Esophagus squamous epithelium (tissue), 4 donors: ENCODE measurements at regions not wholly inside any gene's neighbourhood (a gene's known extent, or its start where the extent isn't known, plus 50 kb on each side); places are given as distances from the start of the nearest gene placed in this dataset.

ENCODE experiments used
- POLR2A ChIP-seq, 4 donors: fragments of 450-650 bp; IDR thresholded peaks; one replicate each; pipeline ENCODE4 v1.6.1; 2017; ENCODE audit warnings: antibody characterized with exemption in 4 of 4, mild to moderate bottlenecking in 4 of 4, moderate library complexity in 3 of 4
- TF ChIP-seq, protein P1 (sequence below), 6 experiments: fragments of 450-650 bp in 4 of 6; fragments of 200-600 bp in 2 of 6; sonication (generic) in 2 of 6; IDR thresholded peaks; one replicate each; pipeline ENCODE4 v1.5.1; 2016 to 2019; ENCODE audit warnings: antibody characterized with exemption in 6 of 6, mild to moderate bottlenecking in 4 of 6, moderate library complexity in 4 of 6

DNA sequence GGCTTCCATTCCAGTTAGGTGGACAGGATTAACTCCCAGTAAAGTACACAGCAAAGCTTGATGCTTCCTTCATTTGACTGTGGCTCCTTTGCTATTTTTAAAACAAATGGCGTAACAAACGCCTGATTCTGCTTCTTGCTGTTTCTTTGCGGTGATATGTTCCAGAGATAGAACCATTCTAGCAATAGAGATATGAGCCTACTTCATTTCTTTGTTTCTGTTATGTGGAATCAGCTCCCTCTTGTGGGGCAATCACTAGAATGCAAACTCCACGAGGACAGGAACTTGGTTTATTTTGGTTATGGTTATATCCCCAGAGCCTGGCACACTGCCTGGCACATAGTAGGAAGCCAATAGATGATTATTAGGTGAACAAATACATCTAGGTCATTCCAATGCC is 122.6 kb upstream of the SLC6A11 start:
- TF ChIP-seq, protein P1, sequence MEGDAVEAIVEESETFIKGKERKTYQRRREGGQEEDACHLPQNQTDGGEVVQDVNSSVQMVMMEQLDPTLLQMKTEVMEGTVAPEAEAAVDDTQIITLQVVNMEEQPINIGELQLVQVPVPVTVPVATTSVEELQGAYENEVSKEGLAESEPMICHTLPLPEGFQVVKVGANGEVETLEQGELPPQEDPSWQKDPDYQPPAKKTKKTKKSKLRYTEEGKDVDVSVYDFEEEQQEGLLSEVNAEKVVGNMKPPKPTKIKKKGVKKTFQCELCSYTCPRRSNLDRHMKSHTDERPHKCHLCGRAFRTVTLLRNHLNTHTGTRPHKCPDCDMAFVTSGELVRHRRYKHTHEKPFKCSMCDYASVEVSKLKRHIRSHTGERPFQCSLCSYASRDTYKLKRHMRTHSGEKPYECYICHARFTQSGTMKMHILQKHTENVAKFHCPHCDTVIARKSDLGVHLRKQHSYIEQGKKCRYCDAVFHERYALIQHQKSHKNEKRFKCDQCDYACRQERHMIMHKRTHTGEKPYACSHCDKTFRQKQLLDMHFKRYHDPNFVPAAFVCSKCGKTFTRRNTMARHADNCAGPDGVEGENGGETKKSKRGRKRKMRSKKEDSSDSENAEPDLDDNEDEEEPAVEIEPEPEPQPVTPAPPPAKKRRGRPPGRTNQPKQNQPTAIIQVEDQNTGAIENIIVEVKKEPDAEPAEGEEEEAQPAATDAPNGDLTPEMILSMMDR (IDR thresholded peaks at IDR 0.05) = no peak
- no peak for TF ChIP-seq POLR2A (IDR thresholded peaks at IDR 0.05)
